HG03558 (cell line): ENCODE measurements at regions not wholly inside any gene's neighbourhood (a gene's known extent, or its start where the extent isn't known, plus 50 kb on each side); places are given as distances from the start of the nearest gene placed in this dataset.
"Not testable (repeated sequence)": the region's sequence is repeated elsewhere in the genome, so short reads cannot be mapped to it uniquely, and the experiment has no call there.

Experiments
- ATAC-seq: cut with Tn5 transposase; IDR thresholded peaks from one replicate; pipeline ENCODE4 v1.9.1; 2021; ENCODE audit warnings: moderate number of reproducible peaks; ENCODE audit not compliant: unreplicated experiment; ENCODE audit errors: extremely low read depth

DNA sequence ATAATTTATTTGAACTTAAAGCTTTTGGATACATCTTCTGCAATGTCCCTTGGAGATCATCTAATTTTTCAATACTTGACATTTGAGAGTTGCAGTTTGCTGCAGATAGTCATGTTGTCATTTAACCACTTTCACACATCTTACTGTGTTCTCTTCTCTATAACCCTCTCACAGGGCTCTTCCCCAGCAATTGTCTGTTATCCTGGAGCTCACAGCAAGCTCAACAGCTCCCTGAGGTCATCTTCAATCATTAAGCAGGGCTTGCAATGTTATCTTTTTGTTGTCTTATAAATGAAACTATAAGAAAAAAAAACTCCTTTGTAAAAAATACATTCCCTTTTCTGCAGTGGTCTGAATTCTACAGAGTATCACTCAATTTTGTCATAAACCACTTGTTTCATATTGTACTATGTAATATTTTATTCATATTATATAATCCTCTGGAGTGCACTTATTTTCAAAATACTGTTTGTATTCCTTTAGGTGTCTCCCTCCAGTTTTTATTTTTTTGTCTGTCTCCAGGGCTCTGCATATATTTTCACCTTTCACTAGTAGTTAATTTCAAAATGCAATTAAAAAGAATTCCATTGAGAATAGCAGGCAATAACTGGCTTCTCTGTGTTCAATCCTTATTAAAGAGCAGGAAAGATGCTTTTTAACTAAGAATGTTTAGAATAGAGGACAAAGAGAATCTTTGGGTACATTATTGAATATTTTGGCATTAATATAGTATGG, 106.3 kb upstream of the ARSJ start:
- no peak for ATAC-seq

DNA sequence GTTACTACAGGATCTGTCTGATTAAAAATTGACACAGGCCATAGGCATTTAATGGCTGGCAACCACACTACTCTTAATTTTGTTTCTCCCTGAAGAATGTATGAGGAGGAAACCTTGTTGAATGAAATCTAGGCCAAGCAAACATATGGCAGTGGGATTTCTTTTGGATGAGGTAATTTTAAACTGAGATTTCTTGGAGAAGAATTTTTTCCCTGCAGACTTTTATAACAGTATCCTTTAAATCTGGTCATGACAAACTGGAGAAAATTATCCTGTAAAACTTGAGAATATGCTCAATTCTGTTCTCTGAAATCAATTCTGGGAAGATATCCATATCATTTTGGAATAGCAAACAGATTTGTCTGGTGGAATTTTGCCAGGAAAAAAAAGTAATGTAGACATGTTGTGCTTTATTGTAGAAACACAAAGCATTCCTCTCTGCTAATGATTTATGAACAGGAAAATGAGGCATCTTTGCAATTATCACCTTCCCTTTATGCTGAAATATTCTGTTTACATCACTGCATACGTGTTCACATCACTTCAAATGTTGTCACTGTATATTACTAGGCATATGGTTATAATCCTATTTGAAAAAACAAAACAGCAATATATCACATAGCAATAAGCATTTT, 108.3 kb upstream of the ARSJ start:
- ATAC-seq, result no peak

DNA sequence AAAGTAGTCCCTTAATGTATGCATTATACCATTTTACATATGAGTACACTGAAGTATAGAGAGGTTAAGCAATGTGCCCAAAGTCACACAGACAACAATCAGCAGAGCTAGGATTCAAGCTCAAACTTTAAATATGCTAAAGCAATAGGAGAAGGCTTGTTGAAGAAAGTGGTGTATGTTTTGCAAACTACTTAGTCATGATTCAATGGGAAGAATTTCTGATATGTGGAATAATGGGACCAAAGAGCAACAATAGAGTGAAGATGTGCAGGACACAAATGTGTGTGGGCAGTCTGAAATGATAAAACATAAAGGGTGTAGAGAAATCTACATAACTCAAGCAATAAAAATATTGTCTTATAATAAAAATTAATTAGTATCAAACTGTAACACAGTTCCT, 109.0 kb upstream of the ARSJ start:
- ATAC-seq, result no peak

DNA sequence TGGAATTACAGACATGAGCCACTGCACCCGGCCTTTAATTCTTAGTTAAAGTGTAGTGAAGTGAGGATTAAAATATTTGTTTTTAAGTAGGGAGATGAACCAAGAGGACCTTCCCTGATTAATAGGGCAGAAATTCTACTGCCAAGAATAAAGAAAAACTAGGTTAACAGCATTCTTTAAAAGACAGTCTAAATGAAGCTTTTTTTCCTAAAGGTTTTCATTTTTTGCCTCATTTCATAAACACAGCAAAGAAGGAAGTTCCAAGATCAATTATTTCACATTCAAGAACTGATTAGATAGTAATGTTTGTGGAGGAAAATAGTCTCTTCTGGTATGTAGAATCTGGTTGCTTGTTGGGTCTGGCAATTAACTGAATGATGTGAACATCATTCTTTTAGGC, 112.1 kb upstream of the ARSJ start:
- no peak for ATAC-seq

DNA sequence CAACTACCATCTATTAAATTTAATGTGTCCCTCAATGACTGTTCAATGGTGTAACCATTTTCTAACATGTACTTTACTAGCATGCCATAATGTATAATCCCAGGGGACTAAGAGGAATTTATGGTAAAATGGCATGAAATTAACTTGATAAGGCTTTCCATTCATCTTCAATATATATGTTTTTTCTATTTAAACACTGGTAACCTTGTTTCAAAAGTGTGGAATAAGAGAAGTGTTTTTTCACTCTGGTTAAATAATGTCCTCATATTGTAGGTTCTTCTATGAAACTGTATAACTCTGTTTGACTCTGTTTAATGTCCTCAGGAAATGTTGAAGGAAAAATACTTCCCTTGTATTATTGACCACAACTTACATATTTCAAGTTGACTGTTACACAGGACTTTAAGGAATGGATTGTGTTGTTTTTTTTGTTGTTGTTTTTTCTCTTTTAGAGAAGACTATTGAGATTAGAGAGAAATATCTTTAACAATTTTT, 113.8 kb upstream of the ARSJ start:
- ATAC-seq, result no peak

DNA sequence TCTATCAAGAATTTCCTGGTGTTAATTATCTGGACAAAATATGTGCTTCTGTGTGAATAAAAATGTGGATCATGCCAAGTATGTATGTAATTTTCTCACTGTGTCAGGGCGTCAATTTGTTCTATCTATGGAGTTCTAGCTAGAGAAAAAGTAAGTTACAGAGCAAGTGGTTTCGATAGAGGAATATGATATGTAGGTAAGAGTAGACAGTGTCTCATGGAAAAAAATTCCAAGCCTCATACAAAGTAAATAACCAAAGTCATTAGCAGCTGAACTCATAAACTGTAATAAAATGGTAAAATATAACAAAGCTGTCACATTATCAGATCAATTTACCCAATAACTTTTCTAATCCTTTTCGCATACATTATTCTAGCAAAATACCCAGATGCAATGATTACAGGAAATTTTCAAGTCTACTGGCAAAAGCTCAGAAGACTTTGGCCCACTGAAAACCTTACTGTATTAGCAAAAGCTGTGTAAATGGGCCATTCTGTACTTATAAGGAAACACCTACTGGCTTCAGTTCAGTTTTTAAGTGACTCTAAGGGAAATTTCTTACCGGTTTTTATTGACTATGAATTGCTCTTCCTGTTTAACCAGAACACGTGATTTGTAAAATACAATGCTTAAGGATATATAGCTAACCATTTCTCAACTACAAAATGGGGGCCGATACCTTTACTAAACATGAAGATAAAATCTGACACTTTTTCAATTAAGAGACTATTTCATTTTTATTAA, 121.0 kb upstream of the ARSJ start:
- ATAC-seq, result no peak

DNA sequence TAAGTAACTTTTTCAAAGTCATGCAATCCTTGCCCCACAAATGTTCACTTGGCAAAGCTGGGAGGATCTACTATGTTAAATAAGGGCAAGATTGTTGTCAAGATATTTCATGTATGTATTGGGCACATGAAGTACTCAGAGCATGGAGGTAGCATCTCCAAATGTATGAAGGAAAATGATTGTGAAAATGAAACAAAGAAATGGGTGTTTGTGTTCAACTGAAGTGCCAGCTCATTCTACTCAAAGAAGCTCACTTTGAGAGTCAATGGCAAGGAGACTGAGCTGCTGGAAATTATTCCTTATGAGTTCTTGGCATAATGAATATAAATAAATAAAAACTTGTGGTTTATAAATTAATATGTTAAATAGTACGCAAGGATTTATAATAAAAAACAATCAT, 124.5 kb upstream of the ARSJ start:
- no peak for ATAC-seq

DNA sequence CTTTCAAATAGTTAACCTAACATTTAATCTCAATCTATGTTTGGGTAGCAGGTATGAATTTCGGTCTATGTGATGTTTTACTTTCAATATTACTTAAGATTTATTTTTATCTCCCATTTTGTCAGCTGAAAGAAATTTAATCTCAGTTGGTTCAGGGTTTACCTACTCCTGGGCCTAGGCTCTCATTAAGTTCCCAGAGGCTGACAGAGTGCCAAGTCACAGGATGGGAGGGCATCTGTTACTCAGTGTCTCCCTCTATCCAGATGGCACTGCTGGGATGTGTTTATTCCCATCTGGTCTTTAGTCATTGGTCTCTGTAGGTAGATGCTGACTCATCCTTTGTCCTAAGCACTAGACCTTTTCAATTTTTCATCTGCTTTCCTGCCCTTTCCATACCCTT, 129.4 kb upstream of the ARSJ start:
- no peak for ATAC-seq

DNA sequence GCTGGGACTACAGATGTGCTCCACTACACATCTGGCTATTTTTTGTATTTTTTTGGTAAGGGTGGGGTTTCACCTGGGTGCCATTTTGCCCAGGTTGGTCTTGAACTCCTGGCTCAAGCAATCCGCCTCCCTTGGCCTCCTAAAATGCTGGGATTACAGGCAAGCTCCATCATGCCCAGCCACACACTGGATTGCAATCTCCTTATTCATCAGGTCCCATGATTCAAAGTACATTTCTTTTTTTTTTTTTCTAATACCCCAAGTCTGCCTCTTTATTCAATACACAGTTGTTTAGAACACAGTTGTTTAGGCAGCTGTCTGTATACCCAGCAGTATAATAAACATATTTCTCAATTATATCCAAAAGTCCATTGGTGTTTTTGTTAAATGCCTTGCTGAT, 130.3 kb upstream of the ARSJ start:
- no peak for ATAC-seq

DNA sequence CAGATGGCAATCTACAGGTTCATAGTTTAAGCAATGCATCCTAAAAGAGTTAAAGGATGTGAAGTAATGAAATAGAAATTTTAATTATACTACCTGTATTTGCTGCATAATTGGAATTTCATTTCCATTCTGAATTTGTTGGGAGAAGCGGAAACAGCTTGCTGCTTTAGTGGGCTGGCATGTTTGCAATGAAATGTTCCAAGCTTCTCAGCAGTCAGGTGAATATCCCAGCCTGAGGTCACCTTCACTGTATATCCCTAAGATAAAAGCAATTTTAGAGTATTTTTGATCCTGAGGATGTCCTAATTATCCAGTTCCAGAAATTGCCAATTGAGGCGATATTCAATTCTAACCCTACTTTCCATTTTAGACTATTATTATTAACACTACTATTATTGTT, 136.1 kb upstream of the ARSJ start:
- no peak for ATAC-seq

DNA sequence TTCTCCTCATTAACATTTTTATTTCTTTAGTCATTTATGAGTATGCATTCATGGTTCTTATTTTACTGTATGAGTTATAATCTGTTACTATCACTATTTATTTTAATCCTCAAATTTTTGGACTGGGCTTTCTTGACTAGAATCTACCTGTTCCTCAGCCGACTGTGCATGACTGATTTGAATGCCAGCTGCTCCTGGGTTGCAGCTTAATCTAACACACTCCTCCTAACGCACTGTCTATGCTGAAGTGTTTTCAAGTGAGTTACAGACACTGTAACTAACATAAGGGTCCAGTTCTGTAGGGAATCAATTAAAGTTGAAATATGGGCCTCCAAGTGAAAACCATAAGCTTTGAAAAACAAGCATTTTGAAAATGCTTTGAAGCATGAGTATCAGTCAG, 137.4 kb upstream of the ARSJ start:
- no peak for ATAC-seq

DNA sequence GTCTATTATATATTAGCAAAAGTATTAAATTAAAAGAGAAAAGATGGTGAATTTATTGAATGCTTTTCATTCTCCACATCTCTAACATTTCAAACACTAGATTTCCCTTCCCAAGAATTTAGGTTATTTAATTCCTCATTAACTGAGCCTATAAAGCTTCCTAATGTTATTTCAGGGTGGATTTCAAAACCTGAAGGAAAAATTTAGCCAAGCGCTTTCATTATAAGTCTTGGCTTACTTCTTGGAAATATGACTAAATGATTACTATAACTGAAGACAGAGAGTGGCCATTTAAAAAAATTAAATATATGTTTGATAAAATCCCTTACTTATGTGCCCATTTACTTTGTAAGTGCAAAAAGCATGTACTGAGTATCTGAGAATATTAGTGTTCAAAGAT, 141.8 kb upstream of the ARSJ start:
- ATAC-seq, result no peak

DNA sequence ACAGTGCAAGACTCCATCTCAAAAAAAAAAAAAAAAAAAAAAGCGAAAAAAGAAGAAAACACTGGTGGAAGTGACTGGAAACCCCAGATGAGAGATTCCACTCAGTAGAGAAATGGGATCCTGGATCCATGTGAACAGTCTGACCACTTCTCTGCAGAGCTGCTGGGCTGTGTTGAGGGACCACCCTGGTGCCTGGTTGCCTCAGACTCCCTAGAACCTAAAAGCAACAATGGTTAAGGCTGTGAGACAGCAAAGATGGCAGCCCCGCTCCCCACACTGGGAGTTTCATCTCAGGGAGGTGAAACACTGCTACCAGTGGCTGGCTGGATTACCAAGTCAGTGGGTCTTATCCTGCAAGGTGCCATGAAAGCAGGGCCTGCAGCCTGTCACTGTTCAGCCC, 152.8 kb upstream of the ARSJ start:
- ATAC-seq, result no peak

DNA sequence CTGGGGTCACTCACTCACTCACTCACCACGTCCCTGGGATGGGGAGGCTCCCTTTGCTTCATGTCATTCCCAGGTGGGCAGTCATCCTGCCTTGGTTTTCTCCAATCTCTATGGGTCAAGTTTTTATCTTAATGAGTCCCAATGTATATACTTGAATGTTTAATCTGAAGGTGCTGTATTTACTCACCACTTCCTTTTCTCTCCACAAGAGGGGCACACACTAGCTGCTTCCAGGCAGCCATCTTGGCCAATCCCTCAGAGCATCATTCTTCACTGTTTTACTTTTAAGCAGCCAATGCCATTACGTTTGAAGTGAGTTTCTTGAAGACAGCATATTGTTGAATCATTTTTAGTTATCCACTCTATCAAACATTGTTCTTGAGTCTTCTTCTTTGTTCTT, 153.4 kb upstream of the ARSJ start:
- ATAC-seq, result peak; percentile 83

DNA sequence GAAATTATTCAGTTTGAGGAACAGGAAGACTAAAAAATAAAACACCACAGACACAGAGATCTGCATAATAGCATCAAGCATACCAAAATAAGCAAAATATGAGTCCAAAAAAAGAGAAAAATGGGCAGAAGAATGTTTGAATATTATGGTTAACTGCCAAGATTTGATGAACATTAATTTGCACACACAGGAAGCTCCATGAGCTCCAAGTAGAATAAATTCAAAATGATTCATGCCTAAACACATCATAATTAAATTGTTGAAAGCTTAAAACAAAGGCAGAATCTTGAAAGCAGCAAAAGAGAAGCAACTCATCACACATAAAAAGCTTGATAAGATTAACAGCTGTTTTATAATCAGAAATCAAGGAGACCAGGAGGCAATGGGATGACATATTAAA, 156.6 kb upstream of the ARSJ start:
- ATAC-seq, result no peak

DNA sequence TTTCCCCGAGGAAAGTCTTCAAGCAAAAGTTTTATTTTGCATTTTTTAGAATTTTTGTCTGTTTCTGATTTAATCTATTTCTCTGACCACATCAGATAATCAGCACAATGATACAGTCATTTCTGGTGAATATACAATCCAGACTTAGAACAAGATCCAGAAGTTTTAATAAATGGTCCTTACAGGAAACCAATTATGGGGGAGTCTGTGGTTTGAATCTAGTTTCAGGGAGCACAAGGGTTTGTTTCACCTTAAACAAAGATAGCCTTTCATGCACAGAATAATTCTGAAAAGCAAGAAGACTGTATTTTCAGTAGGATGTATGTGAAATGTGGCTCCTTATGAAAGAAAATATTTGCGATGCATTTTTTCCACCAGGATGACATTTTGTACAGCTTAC, 158.5 kb upstream of the ARSJ start:
- ATAC-seq, result no peak

DNA sequence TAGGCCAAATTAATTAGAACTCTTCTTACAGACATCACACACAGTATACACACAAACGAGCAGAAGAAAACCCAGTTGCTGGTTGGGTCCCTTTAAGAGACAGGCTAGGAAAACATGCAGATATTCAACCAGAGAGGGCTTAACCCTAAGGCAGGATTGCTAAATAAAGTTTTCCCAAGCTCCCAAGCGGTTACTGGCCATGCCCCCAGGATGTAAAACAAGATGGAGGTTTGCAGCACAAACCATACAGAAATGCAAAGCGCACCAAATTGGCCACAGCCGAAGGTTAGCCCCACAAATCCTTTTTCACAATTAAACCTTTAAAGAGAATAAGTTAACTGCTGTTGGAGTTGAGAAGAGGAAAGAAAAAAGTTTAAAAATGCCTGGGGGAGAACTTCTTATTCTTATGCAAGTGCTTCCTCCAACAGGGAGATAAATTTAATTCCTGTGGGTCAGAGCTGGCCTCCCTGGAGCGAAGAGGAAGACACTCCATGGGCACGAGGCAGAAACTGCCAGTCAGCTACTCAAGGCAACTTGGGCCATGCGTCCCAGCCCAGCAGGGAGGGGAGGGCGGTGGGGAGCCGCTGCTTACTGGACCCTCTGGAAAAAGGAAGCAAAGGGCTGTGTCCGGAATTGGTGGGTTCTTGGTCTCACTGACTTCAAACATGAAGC, 167.6 kb upstream of the ARSJ start:
- ATAC-seq, result no peak

DNA sequence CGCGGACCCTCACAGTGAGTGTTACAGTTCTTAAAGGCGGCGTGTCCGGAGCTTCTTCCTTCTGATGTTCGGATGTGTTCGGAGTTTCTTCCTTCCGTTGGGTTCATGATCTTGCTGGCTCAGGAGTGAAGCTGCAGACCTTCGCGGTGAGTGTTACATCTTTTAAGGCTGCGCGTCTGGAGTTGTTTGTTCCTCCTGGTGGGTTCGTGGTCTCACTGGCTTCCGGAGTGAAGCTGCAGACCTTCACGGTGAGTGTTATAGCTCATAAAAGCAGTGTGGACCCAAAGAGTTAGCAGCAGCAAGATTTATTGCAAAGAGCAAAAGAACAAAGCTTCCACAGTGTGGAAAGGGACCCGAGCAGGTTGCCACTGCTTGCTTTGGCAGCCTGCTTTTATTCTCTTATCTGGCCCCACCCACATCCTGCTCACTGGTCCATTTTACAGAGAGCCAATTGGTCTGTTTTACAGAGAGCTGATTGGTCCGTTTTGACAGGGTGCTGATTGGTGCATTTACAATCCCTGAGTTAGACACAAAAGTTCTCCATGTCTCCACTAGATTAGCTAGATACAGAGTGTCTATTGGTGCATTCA, 168.3 kb upstream of the ARSJ start:
- not testable (repeated sequence) for ATAC-seq

DNA sequence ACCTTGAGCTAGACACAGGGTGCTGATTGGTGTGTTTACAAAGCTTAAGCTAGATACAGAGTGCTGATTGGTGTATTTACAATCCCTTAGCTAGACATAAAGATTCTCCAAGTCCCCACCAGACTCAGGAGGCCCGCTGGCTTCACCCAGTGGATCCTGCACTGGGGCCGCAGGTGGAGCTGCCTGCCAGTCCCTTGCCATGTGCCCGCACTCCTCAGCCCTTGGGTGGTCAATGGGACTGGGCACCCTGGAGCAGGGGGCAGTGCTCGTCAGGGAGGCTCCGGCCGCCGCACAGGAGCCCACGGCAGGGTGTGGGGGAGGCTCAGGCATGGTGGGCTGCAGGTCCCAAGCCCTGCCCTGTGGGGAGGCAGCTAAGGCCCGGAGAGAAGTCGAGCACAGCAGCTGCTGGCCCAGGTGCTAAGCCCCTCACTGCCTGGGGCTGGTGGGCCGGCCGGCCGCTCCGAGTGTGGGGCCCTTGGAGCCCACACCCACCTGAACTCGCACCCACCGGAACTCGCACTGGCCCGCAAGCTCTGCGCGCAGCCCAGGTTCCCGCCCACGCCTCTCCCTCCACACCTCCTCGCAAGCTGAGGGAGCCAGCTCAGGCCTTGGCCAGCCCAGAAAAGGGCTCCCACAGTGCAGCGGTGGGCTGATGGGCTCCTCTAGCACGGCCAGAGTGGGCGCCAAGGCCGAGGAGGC, 169.1 kb upstream of the ARSJ start:
- ATAC-seq, result not testable (repeated sequence)

DNA sequence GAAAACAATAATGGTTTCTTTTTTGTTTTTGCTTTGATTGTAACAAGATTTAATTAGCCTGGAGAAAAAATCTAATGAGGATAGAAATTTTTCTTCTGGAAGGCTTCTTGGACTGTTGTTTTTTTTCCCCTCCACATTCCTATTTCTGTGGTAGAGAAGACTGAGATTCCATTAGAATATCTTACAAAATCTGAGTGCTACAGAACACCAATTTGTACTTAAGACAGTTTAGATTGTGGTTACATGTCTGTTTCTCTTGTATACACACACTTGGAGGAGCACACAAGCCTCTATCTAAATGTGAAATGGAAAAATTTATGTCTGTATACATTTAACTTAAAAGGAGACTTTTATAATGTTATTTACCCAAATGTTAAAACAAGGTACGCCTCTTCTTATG, 176.9 kb upstream of the ARSJ start:
- ATAC-seq, result no peak
